HTR-8/SVneo (cell line): ENCODE measurements at regions not wholly inside any gene's neighbourhood (a gene's known extent, or its start where the extent isn't known, plus 50 kb on each side); places are given as distances from the start of the nearest gene placed in this dataset.

Experiments
- DNase-seq: peaks from one replicate; pipeline ENCODE4 v3.0.0; 2011; ENCODE audit warnings: low spot score, mixed read lengths; ENCODE audit not compliant: insufficient read length
- FAIRE-seq: peaks from 2 replicates; lab custom pipeline; 2011; peaks lifted over from hg19 to GRCh38; lab: Jason Lieb, UNC

DNA sequence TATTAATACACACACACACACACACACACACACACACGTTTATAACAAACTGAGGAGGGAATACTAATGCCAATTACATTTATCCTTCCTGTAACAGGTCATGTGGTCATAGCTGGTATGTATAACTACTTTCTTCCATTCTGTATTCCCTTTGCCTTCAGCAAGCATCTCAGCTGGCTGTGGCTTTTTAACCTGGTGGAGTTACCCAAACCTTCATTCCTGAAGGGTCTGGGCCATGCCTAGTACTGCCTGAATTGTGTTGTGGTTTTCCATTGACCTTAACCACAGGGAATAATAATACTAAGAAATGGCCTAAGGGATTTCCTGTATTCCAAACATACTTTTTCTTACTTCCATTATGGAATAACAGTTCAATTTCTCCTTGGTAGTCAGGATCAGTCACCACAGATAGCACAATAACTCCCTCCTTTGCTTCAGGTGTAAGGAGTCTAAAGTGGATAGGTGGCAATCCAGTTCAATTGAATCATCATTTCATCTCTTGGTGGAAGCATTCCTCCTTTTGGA lies 222.2 kb upstream of the MEF2C start:
- FAIRE-seq: no peak
- no peak for DNase-seq

DNA sequence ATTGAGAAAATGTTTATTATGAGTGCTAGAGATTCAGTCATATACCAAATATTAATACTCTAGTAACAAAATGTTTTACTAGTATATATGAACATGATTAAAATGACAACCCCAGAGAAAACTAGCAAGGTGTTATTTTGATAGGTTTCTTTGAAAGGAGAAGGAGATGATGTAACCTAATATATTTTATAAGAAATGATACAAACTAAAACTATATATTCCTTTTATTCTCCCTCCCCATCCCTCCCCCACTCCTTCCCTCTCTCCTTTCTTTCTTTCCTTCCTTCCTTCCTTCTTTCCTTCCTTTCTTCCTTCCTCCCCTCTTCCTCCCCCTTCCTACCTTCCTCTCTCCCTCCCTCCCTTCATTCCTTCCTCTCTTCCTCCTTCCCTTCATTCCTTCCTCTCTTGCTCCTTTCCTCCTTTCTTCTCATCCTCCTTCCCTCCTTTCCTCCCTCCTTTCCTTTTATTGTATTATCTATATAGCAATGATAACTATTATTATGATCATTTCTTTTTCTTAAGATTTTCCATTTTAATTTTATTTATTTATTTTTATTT lies 215.3 kb upstream of the MEF2C start:
- DNase-seq (no peak), FAIRE-seq (no peak)

DNA sequence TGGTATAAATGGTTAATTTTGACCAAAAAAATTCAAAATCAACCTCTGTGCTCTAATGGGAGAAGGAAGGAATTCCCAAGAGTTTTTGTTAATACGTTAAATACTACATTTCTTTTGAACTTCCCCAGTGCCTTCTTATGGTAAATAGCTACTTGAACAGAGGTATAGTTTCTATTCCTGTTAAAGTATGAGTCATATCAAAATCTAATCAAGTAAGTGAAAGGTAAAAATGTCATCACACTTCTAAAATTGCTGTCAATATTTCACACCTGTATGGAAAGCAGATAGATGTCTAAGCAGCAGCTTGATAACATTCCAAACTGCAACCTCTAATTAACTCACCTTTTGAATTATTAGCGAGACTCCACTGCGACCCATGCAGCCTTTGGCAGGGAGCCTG lies 214.1 kb upstream of the MEF2C start:
- FAIRE-seq: no peak
- no peak for DNase-seq

- no peak for DNase-seq
- no peak for FAIRE-seq
Measured at GRCh38 chr5:89095341-89095740, 212.4 kb upstream of the MEF2C start.

GRCh38 chr5:89090037-89090436 lies 207.1 kb upstream of the MEF2C start:
- FAIRE-seq: no peak
- DNase-seq: no peak

- DNase-seq (no peak), FAIRE-seq (no peak)
Measured at GRCh38 chr5:89087551-89088318, 204.8 kb upstream of the MEF2C start.

DNA sequence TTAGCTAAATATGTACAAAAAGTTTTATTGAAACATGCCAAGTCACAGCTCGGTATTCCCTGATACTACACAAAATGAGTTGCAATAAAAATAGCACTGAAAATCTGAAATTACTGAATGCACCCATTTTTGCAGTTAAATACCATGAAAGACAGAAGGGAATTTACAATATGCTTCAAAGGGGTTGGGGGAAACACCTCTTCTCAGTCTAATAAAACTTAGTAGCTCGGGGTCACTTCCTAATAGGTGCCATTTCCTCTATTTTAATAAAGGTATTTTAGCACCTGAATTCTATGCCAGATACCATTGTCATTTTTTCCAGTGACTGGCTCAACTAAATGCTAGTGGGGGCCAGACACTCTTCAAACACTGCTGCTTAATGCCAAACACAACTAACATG lies 204.1 kb upstream of the MEF2C start:
- DNase-seq (no peak), FAIRE-seq (no peak)

GRCh38 chr5:89086390-89087086 lies 203.6 kb upstream of the MEF2C start:
- FAIRE-seq (no peak), DNase-seq (no peak)

GRCh38 chr5:89083791-89084190 lies 200.8 kb upstream of the MEF2C start:
- FAIRE-seq: no peak
- DNase-seq: no peak

DNA sequence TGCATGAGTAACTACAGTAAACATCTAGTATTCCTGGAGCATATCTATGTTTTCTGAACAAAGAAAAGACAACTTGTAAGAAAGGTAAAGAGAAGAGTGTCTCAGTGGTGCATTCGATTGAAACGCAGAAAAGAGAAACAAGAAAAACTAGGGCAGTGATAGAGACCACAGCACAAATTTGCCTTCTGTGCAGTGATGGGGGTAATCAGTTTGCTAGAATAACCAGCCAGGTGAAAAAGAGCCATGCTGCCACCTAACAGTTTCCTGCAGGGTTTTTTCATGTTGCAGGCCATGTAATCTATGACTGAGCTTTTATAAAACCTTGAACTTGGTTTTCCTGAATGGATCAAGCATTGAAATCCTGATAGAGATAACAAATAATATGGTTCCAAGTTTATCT lies 198.4 kb upstream of the MEF2C start:
- DNase-seq: no peak
- no peak for FAIRE-seq

GRCh38 chr5:89080467-89081116 lies 197.6 kb upstream of the MEF2C start:
- FAIRE-seq: no peak
- DNase-seq: no peak

DNA sequence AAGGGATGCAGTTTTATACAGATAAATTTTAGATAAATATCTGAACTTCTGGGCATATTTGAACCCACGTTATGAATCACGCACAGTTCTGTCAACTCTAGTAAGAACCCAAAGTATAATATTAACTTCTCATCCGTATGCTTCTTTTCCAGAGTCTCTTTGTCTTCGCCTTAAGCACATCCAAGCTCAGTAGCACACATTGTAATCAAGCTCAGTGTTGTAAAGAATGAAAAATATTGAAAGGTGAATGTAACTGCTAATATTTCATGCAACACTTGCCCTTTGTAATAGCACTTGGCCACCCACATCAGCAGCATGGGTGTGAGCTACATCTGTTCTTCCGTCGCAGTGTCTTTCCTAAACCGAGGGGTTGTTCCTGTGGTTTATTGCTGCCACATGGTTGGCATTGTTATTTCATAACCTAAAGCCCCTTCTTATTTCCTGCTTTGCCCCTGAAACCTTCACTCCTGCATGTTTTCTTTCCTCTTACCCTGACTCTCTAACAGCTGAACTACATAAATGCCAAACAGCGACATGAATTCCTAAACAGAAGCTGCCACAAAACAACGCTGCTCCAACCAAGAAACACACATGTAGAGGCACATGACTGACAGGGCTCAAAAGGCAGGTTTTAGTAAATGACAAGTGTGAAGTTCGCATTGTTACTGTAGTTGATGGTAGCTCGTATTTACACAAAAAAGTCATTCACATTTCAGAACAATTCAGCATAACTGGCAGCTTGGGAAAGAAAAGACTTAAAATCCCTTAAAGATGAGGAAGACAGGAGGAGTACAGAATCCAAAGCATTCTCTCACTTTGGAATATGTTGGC lies 190.1 kb upstream of the MEF2C start:
- FAIRE-seq: no peak
- DNase-seq: no peak

DNA sequence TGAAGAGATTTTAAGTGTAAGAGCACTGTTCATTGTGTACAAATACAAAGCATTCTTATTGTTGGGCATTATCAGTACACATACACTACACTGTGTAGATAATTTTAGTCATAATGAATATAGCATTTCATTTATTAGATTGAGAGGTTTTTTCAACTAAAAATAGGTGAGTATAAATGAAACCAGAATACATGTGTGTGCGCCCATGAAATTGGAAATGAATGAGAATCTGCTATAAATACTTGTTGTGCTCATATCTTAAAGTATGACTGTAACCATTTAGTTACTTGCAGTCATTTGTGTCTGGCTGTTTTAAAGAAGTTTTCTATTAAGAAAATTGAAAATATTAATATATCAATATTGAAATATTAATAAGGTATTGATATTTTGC lies 189.0 kb upstream of the MEF2C start:
- FAIRE-seq (no peak), DNase-seq (no peak)

DNA sequence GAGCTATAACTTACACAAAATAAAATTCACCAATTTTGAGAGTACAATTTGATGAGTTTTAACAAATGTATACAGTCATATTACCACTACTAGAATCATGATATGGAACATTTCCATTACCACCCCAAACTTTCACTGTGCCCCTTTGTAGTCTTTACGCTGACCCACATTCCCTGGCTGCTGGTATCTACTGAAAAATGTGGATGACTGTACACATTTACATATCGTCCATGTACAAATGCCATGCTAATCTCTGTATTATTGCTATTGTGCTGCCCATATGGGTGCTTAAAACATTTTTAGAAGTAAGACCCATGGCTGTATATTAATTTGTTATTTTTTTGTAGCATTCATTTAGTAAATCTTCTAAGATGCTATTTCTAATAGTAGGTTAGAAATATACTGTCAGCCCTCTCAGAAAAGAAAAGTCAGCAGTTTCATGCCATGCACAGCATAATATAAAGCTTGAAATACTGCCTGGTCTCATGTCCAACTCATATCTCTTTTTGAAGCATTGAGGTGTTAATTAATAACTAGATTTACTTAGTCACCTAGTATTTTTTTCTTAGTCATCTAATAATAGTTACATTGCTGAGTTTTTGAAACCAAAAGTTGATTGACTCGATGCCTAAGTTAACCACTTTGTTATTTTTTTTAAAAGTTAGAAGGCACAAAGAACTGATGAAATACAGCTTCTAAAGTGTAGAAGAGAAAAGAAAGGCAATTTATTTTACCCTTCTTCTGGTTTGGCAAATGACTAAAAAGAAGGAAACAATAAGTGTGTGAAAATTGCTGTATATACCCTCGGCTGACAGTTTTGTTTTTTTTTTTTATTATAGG lies 188.3 kb upstream of the MEF2C start:
- FAIRE-seq: no peak

DNA sequence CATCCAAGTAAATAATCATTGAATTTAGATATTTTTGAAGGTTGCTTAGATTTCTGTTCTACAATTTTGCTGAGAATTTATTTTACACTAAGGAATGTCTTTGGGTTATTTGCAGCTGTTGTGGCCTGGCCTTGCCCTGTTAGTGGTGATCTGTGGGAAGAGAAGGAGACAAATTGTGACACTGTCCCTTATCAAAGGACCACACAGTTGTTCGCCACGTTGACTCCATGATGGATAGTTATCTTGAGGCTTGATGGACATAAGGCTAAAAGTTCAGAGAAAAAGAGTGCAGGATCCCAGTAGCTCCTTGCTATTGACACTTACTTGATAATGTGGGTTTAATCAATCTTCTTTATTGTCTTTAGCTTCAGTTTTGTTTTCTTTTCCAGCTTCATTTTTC lies 186.6 kb upstream of the MEF2C start:
- FAIRE-seq (no peak), DNase-seq (no peak)

More for the DNA sequence above, 188.3 kb upstream of the MEF2C start:
- DNase-seq: no peak

DNA sequence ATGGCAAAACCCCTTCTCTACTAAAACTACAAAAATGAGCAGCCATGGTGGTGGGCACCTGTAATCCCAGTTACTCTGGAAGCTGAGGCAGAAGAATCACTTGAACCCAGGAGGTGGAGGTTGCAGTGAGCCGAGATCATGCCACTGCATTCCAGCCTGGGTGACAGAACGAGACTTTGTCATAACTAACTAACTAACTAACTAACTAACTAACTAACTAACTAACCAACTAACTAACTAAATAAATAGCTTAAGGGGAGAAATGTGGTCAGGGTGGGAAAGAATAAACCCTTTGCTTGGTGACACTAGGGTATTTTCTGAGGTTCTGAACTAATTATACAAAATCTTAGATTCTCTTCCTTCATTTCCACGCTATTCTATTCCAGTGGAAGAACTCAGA lies 184.4 kb upstream of the MEF2C start:
- DNase-seq: no peak
- no peak for FAIRE-seq

GRCh38 chr5:89065919-89066318 lies 182.9 kb upstream of the MEF2C start:
- FAIRE-seq (no peak), DNase-seq (no peak)

DNA sequence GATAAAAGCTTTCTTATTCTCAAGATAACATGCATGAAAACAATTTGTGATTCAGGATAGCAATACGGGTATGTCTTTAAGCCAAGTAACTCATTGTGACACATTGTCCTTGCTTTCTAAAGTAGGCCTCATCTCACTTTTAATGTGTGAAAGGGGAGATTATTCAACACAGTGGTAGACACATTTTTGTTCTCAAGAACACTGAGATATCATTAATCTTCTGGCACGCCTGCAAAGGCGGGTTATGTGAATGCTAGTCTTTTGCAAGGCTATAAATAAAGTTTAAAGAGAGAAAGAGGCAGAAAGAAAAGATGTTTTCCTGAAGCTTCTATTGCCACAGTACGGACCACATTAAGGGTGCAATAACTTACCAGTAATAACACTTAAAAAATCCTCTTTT lies 181.8 kb upstream of the MEF2C start:
- no peak for FAIRE-seq
- no peak for DNase-seq

GRCh38 chr5:89064054-89064453 lies 181.1 kb upstream of the MEF2C start:
- DNase-seq (no peak), FAIRE-seq (no peak)
